Tibial nerve (tissue), 4 donors: ENCODE measurements at regions not wholly inside any gene's neighbourhood (a gene's known extent, or its start where the extent isn't known, plus 50 kb on each side); places are given as distances from the start of the nearest gene placed in this dataset.

Experiments used
- CTCF ChIP-seq, 5 experiments: fragments of 200-600 bp in 3 of 5; fragments of 450-650 bp in 2 of 5; sonication (generic) in 3 of 5; IDR thresholded peaks; one replicate each; pipeline ENCODE4 v1.5.1; 2016 to 2019; ENCODE audit warnings: antibody characterized with exemption in 5 of 5, mild to moderate bottlenecking in 3 of 5, moderate library complexity in 2 of 5
- EP300 ChIP-seq, 2 donors: sonication (generic); formaldehyde crosslinking; IDR thresholded peaks; one replicate each; pipeline ENCODE4 v1.6.1; 2017; ENCODE audit warnings: antibody characterized with exemption in 2 of 2, mild to moderate bottlenecking in 1 of 2
- POLR2A ChIP-seq, 2 donors: fragments of 450-650 bp; IDR thresholded peaks; one replicate each; pipeline ENCODE4 v1.6.1; 2017; ENCODE audit warnings: antibody characterized with exemption in 2 of 2, mild to moderate bottlenecking in 2 of 2, moderate library complexity in 2 of 2

GRCh38 chr5:147957901-147958300 is 51.6 kb upstream of the C5orf46 start:
- no peak for TF ChIP-seq CTCF (IDR thresholded peaks at IDR 0.05)
- TF ChIP-seq POLR2A (IDR thresholded peaks at IDR 0.05), result no peak
- TF ChIP-seq EP300 (IDR thresholded peaks at IDR 0.05), result no peak
